KMS-11 (cell line): ENCODE measurements at regions not wholly inside any gene's neighbourhood (a gene's known extent, or its start where the extent isn't known, plus 50 kb on each side); places are given as distances from the start of the nearest gene placed in this dataset.

Experiments
- H2AFZ ChIP-seq: fragments of 200-600 bp; sonication (generic); 2 replicates; pipeline ENCODE4 v1.6.1; 2016; ENCODE audit warnings: antibody characterized with exemption, mixed run types, low read depth
- H3K27ac ChIP-seq: fragments of 200-600 bp; sonication (generic); 2 replicates; pipeline ENCODE4 v1.6.1; 2016; ENCODE audit warnings: mild to moderate bottlenecking, mixed run types
- H3K27me3 ChIP-seq: fragments of 200-600 bp; sonication (generic); 2 replicates; pipeline ENCODE4 v1.6.1; 2017; ENCODE audit warnings: mild to moderate bottlenecking, low read depth, mixed run types, moderate library complexity; ENCODE audit not compliant: insufficient read depth
- H3K36me3 ChIP-seq: fragments of 200-600 bp; sonication (generic); 2 replicates; pipeline ENCODE4 v1.6.1; 2017; ENCODE audit warnings: mild to moderate bottlenecking, mixed run types; ENCODE audit not compliant: insufficient read depth
- H3K4me1 ChIP-seq: fragments of 200-600 bp; sonication (generic); 2 replicates; pipeline ENCODE4 v1.6.1; 2016; ENCODE audit warnings: mild to moderate bottlenecking, low read depth, mixed run types; ENCODE audit not compliant: poor library complexity, severe bottlenecking
- H3K4me2 ChIP-seq: fragments of 200-600 bp; sonication (generic); 2 replicates; pipeline ENCODE4 v1.7.0; 2016; ENCODE audit warnings: mild to moderate bottlenecking, mixed run types
- H3K4me3 ChIP-seq: fragments of 200-600 bp; sonication (generic); IDR thresholded peaks from 2 replicates; pipeline ENCODE4 v1.6.1; 2017; ENCODE audit warnings: low read depth, low read length, mixed read lengths; ENCODE audit not compliant: insufficient read depth
- H3K79me2 ChIP-seq: fragments of 200-600 bp; sonication (generic); 2 replicates; pipeline ENCODE4 v1.6.1; 2016; ENCODE audit warnings: low read depth, mixed run types; ENCODE audit not compliant: insufficient read depth
- H3K9ac ChIP-seq: fragments of 200-600 bp; sonication (generic); 2 replicates; pipeline ENCODE4 v1.6.1; 2016; ENCODE audit warnings: mild to moderate bottlenecking, mixed run types
- H4K20me1 ChIP-seq: fragments of 200-600 bp; sonication (generic); 2 replicates; pipeline ENCODE4 v1.6.1; 2016; ENCODE audit warnings: mild to moderate bottlenecking, mixed run types; ENCODE audit not compliant: insufficient read depth
- TF ChIP-seq, protein P1 (sequence below): fragments of 200-600 bp; sonication (generic); conservative IDR thresholded peaks from 2 replicates; pipeline ENCODE4 v1.6.1; 2017; ENCODE audit warnings: low read depth, mild to moderate bottlenecking, antibody characterized with exemption, low read length, moderate library complexity, mixed read lengths

GRCh38 chr5:167245868-167246267, 1045.6 kb upstream of the WWC1 start:
- H3K9ac ChIP-seq = no peak overlapping the region
- TF ChIP-seq, protein P1, sequence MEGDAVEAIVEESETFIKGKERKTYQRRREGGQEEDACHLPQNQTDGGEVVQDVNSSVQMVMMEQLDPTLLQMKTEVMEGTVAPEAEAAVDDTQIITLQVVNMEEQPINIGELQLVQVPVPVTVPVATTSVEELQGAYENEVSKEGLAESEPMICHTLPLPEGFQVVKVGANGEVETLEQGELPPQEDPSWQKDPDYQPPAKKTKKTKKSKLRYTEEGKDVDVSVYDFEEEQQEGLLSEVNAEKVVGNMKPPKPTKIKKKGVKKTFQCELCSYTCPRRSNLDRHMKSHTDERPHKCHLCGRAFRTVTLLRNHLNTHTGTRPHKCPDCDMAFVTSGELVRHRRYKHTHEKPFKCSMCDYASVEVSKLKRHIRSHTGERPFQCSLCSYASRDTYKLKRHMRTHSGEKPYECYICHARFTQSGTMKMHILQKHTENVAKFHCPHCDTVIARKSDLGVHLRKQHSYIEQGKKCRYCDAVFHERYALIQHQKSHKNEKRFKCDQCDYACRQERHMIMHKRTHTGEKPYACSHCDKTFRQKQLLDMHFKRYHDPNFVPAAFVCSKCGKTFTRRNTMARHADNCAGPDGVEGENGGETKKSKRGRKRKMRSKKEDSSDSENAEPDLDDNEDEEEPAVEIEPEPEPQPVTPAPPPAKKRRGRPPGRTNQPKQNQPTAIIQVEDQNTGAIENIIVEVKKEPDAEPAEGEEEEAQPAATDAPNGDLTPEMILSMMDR = no peak
- no peak overlapping the region for H3K27ac ChIP-seq
- H3K4me1 ChIP-seq = no peaks in the 10 kb centered on the region
- no peaks in the 10 kb centered on the region for H3K27me3 ChIP-seq
- H3K4me3 ChIP-seq = no peak overlapping the region
- no peak overlapping the region for H3K4me2 ChIP-seq
- H3K36me3 ChIP-seq = no peaks in the 10 kb centered on the region
- H3K79me2 ChIP-seq = no peaks in the 10 kb centered on the region
- no peaks in the 10 kb centered on the region for H4K20me1 ChIP-seq
- H2AFZ ChIP-seq = no peak overlapping the region

GRCh38 chr5:167247816-167248215, 1043.6 kb upstream of the WWC1 start:
- H3K4me3 ChIP-seq = no peak overlapping the region
- H3K4me2 ChIP-seq = no peak overlapping the region
- no peaks in the 10 kb centered on the region for H3K36me3 ChIP-seq
- TF ChIP-seq, protein P1 = no peak
- no peak overlapping the region for H2AFZ ChIP-seq
- no peaks in the 10 kb centered on the region for H3K4me1 ChIP-seq
- no peaks in the 10 kb centered on the region for H4K20me1 ChIP-seq
- H3K27ac ChIP-seq = no peak overlapping the region
- no peaks in the 10 kb centered on the region for H3K27me3 ChIP-seq
- H3K9ac ChIP-seq = no peak overlapping the region
- no peaks in the 10 kb centered on the region for H3K79me2 ChIP-seq

DNA sequence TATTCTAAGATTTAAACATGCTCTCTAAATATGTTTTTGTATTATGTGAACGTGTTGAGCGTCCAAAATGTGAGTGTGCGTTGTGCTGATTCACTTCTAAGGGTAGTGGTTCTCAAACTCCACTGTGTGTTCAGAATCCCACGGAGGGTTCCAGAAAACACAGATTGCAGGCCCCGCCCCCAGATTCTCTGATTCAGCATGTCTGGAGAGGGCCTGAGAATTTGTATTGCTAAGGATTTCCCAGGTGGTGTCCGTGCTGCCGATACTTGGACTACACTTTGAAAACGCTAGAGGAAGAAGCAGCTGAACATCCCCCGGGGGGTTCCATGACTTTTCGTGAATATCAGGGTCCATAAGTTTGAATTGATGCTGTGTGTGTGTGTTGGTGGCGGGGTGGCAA, 1043.2 kb upstream of the WWC1 start:
- Histone ChIP-seq H2AFZ (no peak overlapping the region), H3K36me3 (no peaks in the 10 kb centered on the region), H3K27me3 (no peaks in the 10 kb centered on the region), H4K20me1 (no peaks in the 10 kb centered on the region), H3K27ac (no peak overlapping the region), H3K79me2 (no peaks in the 10 kb centered on the region), H3K4me2 (no peak overlapping the region), H3K9ac (no peak overlapping the region), H3K4me3 (no peak overlapping the region), H3K4me1 (no peaks in the 10 kb centered on the region)
- TF ChIP-seq, protein P1 = no peak

DNA sequence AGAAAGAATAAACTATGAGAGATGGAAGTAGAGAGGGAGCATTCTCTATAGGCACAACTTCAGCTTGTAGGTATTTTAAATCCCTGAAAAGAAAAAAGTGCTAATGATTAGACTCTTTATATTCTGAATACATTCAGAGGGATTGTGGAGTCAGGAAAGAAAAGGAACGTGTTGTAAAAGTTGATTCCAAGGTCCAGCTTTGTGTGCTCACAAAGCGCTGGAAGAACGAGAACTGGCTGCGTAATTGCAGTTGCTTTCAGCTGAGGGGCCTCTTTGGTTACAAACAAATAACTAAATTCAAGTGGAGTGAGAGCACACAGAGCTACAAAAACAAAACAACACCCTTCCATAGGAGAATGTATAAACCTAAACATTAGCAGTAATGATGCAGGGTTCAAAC, 1040.4 kb upstream of the WWC1 start:
- Histone ChIP-seq H3K4me3 (no peak overlapping the region), H3K4me2 (no peak overlapping the region), H3K4me1 (no peaks in the 10 kb centered on the region), H3K27ac (no peak overlapping the region), H3K36me3 (no peaks in the 10 kb centered on the region), H4K20me1 (no peaks in the 10 kb centered on the region), H3K27me3 (no peaks in the 10 kb centered on the region), H3K79me2 (no peaks in the 10 kb centered on the region), H2AFZ (no peak overlapping the region), H3K9ac (no peak overlapping the region)
- TF ChIP-seq, protein P1 = no peak
